Stimulated activated CD8-positive, alpha-beta memory T cell treated with anti-CD3 and anti-CD28 coated beads, Interleukin-7, amount 100 ng/mL, for 4 hours (primary cell): ENCODE measurements at regions not wholly inside any gene's neighbourhood (a gene's known extent, or its start where the extent isn't known, plus 50 kb on each side); places are given as distances from the start of the nearest gene placed in this dataset.

Experiments
- DNase-seq, 2 donors: peaks; one replicate each; pipeline ENCODE4 v3.0.0-alpha.2; 2020; ENCODE audit warnings: low read depth in 2 of 2

DNA sequence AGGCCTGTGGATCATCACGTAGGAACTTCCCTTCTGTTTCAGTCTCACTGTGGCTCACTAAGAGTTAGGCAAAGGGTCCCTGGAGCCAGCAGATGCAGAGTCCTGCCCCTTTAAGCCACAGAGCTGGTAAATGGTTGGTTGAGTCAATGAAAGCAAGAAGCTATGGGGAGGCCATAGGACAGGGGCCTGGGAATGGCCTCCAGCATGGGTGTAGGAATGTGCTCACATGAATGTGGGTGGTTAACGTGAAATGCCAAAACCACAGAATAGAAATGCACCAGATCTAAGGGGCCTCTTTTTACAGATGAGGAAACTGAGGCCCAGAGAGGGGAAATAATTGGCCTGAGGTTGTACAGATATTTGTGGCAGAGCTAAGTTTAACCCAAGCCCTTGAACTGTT lies 150.3 kb downstream of the TLE3 start:
- DNase-seq: no peak

DNA sequence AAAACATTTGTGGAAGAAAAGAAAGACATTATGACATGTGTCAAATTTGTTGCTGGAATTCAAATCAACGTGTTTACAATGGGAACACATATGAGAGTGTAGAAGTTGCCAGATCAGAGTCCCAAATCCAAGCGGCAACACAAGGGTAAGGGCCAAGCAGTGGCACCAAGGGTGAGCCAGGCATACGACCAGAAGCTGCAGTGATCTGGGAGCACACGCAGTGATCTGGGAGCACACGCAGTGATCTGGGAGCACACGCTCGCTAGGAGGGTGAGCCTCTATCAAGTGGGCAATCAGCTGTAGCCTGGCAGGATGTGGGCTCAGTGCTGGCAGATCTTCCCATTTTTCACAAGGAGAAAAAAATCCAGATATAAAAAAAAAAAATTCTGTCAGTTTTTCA lies 148.2 kb downstream of the TLE3 start:
- DNase-seq: no peak

DNA sequence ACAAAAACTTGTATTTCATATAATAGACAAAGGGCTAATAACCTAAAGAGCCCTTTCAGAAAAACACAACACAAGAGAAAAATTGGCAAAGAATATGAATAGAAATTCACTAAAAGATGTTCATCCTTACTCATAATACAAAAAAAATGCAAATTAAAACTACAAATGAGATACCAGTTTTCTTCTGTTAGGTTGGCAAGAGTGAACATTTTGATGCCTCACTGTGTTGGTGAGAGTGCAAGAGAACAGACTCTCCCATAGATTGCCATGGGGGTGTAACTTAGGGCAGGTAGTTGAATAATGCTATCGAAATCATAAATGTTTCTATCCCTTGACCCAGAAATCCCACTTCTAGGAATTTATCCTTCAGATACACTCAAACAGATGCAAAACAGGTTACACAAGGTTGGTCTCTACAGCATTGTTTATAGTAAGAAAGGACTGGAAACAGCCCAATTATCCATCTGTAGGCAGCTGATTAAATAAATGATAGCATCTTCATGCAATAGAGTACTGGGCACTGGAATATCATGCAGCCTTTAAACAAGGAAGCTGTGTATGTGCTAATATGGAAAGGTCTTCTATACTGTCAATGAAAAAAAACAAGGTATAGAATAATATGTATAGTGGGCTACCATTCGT lies 146.3 kb downstream of the TLE3 start:
- no peak for DNase-seq

DNA sequence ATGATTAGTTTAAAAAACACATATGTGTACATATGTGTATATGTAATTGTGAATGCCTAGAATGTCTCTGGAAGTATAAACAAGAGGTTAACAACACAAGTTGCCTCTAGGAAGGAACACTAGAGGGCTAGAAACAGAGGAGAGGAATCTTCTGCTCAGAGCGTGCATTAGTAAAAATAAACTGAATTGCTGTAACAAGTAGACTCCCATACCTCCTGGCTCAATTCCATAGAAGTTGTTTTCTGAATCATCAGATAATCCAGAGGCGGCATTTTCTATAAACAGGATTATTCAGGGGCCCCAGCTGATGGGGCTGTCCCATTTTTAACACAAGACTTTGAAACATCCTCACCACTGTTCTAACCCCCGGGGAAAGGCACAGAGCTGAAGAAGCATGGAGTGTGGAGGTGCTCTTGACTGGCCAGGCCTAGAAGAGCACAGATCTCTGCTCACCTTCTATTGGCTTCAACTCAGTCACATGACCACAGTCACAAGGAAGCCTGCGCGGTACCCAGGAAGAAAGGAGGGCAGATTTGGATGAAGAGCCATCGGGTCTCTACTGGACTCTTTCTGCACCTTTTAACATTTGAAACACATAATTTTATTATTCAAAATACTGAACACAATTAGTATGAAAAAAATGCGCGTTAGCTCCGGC lies 145.7 kb downstream of the TLE3 start:
- no peak for DNase-seq

DNA sequence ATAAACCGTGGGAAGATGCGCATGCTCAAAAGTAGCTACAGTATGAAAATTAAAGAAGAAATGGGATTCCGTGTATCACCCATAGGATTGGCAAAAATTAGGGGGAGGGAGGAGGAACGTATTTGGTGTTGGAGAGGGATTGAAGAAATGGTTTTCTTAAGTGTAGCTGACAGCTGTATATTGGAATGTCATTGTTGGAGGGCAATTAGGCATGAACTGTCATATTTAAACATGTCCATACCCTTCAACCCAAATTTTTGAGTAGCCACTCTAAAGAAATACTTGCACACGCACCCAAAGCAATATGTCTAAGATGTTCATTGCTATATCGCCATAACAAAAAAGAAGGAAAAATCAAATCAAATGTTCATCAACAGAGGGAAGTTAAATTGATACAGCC lies 144.7 kb downstream of the TLE3 start:
- no peak for DNase-seq

DNA sequence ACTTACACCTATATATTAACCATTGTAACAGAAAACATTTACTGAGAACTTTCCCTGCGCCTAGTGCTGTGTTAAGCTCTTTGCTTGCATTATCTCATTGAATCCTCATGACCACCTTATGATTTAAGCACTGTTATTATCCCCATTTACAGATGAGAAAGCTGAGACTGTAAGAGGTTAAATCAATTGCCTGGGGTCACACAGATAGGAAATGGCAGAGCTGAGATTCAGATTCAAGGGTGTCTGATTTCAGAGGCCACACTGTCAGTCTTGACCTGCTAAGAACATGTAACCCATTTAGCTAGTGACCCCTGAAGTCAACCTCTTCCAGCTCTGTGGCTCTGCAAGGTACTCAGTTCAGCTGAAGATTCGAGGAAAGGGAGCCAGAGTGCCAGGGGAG lies 143.9 kb downstream of the TLE3 start:
- DNase-seq: no peak

DNA sequence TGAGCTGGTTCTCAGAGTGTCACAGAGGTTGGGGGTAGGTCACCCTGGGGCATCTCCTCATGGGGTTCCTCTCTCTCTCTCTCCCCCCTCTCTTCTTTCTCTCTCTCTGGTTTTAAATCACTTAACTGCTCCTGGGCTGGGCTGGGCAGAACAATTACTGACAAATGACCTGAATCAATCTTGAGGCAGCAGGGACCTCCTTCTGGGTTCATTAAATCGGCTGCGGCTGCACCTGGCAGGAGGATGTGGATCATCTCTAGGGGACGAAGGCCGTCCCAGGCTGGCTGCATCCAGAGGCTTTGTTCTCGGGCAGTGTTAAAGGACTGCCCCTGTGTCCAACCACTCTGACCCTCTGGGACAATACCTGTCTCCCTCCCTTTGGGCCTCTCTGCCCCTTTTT lies 143.1 kb downstream of the TLE3 start:
- DNase-seq: no peak

DNA sequence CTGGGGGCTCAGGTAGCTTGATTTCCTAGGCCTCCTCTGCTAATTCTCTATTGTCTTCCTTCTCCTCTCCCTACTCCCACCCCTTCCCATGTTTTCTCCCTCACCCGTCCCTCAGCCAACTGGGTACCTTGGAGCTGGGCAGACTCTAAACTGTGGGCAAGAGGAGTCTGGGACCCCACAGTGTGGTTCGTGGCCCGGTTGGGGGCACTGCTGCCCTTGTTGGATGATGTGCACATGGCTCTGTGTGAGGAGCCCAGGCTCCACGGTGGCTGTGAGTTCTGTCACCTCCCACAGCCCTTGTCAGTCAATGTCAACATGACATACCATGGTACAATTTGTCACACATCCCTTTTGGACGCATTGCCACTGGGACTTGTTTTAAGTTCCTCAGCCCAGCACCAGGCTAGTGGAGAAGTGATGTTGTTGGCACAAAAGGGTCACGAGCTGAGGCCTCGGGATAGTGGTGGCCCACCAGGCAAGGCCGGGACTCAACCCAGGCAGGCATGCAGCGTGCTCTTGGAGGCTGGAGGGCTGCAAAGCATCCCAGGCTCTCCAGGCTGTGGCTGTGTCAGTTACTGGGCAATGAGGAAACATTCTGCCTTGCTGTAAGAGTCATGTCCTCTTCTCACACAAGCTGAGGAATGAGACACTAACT lies 142.3 kb downstream of the TLE3 start:
- DNase-seq: no peak

DNA sequence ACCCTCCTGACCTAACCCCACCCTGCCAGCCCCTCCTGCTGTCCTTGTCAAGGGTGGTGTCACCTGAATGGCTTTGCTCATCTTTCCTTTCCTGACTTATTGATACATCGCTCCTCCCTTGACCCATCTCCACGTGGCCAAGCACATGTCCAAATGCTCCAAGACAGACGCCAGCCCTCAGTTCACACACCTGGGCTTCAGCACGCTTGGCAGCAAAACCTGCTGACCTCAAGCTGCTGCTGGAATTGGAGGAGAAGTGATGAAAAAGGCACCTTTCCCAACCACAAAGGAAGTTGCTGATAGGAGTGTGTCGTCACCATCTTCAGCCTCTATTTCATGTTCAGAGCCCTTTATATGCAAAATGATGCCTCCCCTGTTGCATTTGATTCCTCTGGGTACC lies 141.3 kb downstream of the TLE3 start:
- no peak for DNase-seq

DNA sequence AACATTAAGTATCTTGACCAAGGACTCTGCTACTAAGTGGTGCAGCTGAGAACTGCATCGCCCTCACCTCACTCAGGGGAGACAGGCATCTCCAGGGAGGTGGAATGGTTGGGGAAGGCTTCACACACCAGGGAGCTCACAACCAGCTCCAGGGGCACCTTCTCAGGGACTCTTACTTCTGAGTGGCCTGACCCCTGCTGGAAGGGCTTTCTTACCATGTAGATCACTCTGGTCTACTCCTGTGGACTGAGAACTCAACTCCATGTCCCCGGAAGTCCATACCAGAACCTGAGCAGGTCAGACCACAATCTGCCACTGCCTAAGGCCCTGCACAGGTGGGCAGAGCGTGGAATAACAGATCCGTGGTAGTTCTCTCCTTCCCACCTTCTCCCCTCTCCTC lies 140.5 kb downstream of the TLE3 start:
- no peak for DNase-seq

DNA sequence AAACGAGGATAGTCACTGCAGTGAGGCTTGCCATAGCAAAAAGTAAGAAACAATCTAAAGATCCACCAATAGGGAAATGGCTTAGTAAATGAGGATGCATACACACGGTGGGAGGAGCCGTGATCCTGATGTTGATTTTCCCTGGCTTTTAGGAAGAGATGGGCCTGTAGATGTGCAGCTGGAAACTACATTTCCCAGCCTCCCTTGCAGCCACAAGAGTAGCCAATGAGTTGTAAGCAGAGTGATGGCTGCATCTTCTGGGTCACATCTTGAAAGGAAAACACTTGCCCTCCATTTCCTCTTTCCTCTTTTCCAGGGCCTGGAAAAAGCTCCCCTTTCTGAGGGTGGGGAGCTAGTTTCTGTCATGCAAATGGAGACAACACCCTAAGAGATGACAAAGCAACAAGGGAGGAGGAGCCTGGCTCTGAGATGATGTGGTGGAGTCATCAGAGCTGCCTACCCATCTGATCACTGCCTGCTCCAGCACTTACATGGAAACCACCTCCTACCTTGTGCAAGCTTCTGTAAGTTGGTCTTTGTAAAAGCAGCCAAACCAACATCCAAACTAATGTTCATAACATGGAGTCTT lies 139.1 kb downstream of the TLE3 start:
- DNase-seq: no peak

DNA sequence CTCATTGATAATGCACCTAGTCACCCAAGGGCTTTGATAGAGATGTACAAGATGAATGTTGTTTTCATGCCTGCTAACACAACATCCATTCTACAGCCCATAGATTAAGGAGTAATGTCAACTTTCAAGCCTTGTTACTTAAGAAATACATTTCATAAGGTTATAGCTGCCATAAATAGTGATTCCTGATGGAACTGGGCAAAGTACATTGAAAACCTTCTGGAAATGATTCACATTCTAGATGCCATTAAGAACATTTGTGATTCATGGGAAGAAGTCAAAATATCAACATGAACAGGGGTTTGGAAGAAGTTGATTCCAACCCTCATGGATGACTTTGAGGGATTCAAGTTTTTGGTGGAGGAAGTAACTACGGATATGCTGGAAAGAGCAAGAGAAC lies 135.2 kb downstream of the TLE3 start:
- DNase-seq: no peak

DNA sequence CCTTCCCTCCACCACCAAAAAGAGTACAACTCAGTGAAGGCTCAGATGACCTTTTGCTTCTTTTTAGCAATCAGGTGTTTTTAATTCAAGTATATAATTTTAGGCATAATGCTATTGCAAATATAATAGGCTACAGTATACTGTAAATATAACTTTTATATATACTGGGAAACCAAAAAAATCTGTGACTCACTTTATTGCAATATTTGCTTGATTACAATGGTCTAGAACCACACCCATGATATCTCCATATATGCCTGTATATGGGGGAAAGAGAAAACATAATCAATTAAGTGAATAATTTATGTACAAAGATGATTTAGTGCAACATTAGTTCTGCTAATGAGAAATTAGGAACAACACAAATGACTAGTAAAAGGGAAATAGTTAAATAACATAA lies 134.3 kb downstream of the TLE3 start:
- DNase-seq: no peak

DNA sequence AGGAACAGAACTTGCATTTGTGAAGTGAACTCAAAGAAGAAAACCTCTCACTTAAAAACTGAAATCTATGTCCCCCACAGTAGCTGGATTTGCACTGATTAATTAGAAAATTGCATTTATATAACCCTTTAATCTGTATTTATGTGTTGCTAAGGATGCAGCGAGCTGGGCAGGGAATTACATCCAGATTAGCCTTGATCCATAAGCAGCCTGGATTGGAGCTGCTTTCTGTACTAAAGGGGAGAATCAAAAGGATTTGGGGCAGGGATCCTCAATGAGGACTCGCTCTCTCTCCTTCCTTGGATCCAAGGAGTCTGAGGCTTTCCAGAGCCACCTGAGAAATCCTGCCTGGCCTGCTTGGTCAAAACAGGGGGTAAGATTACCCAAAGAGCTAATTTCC lies 125.9 kb downstream of the TLE3 start:
- DNase-seq: no peak

DNA sequence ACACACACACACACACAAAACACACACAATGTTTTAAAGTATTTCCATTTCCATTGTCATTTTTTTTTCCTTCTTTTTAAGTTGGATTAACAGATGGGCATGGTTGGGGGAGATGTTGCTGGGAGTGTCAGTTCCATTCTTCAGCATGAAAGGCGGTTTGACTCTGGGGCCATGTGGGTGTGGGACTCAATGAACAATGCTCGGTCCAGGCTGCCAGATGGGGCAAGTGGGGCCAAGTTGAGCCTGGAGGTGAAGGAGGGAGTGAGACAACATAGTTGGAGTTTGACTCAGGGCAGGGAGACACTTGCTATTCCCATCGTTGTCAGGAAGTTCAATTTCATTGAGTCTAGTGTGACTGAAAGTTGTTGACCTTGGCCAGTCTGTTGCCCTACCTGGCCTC lies 125.3 kb downstream of the TLE3 start:
- no peak for DNase-seq

DNA sequence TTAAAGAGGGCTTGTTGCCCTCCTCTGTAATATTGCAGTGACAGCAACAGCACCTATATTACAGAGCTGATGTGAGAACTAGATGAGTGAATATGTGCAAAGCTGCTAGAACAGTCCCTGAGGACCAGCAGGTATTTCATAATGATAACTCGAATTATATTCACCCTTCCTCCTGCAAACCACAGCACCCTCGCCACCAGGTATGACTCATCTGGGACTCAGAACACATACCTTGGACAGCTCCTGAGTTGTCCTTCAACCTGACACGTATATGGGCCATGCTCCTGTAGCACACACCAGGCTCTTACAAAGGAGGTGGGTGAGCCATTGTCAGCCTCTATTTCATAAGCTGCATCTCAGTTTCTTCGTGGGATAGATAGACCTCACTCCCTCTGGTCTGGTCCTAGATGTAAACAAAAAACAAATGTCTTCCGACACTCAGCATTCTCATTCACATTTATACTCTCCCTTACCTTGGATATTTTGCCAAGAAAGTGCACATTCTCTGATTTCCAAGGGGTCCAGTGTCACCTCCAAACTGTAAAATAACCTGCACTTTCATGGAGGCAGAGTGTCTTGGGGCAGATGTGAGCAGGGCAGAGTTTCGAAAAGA lies 124.5 kb downstream of the TLE3 start:
- DNase-seq: no peak

DNA sequence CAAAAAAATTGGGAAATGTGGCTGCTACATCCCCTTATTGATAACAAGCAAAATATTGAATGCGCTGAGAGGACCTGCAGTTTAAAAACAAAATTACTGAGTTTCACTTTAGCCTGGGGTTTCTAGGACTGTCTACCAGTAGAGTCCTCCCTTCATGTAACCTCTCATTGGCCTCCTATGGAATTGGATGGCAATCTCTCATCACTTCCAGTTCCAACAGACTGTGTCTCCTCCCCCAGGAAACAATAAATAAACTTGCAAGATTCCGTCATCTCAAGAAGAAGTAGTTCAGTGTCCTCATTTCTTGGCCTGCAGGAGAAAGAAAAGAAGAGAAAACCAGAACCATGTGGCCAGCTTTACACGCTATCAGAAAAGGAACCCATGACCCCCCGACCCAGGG lies 123.8 kb downstream of the TLE3 start:
- DNase-seq: no peak

DNA sequence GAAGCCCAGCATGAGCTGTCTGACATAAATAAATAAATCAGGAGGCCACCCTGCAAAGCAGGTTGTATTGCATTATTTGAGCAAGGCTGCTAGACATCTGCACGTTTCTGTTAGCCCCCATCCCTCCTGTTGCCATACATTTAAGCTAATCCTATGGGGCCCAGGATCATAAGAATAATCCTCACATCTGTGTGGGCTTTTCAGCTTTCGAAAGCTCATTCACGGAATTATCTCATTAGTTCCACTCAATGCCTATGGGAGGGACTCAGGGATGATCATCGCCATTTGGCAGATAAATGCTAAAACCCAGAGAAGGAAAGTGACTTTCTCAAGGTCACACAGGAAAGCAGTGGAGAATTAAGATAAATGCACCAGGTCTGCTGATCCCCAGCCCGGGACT lies 123.4 kb downstream of the TLE3 start:
- no peak for DNase-seq

DNA sequence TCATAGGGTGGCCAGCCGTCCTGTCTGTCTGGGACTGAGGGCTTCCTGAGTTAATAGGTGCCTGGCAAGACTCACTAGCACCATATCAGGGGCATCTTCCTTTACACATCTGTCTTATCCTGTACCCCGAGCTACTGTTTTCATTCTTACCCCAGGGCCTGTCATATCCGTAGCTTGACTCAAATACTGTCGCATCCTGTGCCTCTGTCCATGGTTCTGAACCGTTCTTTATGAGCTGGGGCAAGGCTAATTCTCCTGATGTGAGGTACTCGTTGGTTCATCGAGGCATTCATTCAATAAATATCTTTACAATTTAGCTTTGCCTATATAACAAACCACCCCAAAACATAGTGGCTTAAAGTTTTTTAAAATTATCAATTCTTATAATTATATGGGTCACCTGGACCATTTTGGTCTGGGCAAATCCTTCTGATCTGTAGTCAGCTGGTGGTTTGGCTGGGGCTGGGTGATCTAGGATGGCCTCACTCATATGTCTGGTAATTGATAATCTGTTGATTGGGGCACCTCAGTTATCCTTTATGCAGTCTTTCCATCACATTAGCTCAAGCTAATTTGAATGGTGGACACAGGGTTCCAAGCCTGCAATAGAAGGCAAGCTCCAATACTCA lies 121.2 kb downstream of the TLE3 start:
- DNase-seq: no peak

DNA sequence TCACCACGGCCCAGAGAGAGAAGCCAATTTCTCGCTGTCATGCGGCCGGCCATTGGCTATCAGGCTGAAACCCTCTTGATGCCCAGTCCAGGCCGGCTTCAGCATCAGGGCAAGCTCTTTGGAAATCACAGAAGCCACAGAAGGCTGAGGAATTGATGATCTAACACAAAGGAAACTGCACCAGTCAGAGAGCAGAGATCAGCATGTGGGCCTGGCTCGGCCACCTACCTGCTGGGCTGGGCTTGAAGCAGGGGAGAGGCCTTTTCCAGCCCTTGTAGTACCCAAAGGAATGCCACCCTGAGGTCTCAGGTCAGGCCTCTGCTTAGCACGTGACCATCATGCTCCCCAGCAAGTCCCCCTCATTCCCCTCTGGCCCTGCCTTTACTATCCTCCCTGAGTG lies 119.1 kb downstream of the TLE3 start:
- DNase-seq: no peak

DNA sequence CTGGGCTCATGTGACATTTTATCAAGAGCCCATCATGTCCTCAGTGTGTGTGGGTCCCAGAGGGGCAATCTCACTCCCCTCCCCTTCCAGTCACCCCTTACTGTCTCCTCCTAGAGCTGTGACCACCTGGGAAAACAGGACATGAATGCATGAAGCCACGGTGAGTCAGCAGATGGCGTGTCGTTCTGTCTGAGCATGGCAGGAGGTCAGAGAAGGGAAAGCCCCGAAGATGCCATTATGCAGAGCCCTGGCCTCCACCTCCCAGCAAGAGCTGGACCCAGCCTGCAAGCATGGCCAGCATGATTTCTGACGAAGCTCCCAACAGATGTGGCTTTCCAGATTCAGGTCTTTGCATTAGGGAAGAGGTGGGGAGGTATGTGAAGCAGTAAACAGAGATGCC lies 118.5 kb downstream of the TLE3 start:
- no peak for DNase-seq

DNA sequence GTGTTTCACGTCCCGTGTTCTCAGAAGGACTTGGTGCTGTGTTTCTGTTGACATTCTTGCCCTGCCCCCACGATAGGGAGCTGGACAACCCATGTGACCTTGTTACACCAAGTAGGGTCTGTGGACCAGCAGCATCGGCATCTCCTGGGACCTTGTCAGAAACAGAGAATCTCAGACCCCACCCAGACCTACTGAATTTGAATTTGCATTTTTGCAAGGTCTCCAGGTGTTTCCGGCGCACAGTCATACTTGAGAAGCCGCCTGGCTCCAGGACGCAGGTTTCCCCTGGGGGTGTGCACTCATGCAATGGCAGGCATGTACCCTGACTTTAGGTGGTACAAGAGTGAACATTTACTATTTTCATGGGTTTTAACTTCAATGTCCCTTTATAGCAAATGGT lies 117.9 kb downstream of the TLE3 start:
- DNase-seq: no peak
